HCT116 (cell line): ENCODE measurements at regions not wholly inside any gene's neighbourhood (a gene's known extent, or its start where the extent isn't known, plus 50 kb on each side); places are given as distances from the start of the nearest gene placed in this dataset.
"Not testable (repeated sequence)": the region's sequence is repeated elsewhere in the genome, so short reads cannot be mapped to it uniquely, and the experiment has no call there.

ENCODE experiments used
- ATAC-seq: fragments of 200-7000 bp; cut with Tn5 transposase; 2 replicates; pipeline ENCODE4 v1.9.1; 2020; ENCODE audit warnings: mild to moderate bottlenecking, moderate library complexity
- BruUV-seq: library from RNA; stranded (reverse); fragments of 400-500 nt; replicated peaks from 2 replicates; lab custom pipeline; 2021; lab: Mats Ljungman, UMichigan
- CTCF ChIA-PET: fragments of 300-600 bp; sonication (Branson Sonifier 250); formaldehyde crosslinking; loops from one replicate; lab custom pipeline; 2021; ENCODE audit warnings: antibody characterized with exemption; lab: Charles Lee
- POLR2A ChIA-PET: fragments of 300-600, 350-600 bp; sonication (Branson Sonifier 250); formaldehyde crosslinking; loops from one replicate; lab custom pipeline; 2021; ENCODE audit warnings: antibody characterized with exemption; lab: Charles Lee
- RAD21 ChIA-PET, 2 experiments: fragments of 300-600 bp; sonication (Branson Sonifier 250); formaldehyde crosslinking; loops; one replicate each; lab custom pipeline; 2023; ENCODE audit warnings: low total read pairs in 2 of 2; ENCODE audit not compliant: uncharacterized antibody in 2 of 2, unreplicated experiment in 2 of 2, low non-redundant PET in 1 of 2; lab: Charles Lee
- DNase-seq: peaks from one replicate; pipeline ENCODE4 v3.0.0-alpha.2; 2010; ENCODE audit warnings: low read depth, low spot score
- H2AFZ ChIP-seq: fragments of 200-600 bp; shearing (Covaris generic), sonication (generic); 2 replicates; pipeline ENCODE4 v1.6.1; 2017; ENCODE audit warnings: low read depth, mixed run types, mixed read lengths, antibody characterized with exemption, low read length; ENCODE audit not compliant: poor library complexity, severe bottlenecking
- H3K27ac ChIP-seq: 2 replicates; pipeline ENCODE4 v1.5.1; 2012; ENCODE audit warnings: low read depth, low read length
- H3K27me3 ChIP-seq: fragments of 200-600 bp; sonication (generic); 2 replicates; pipeline ENCODE4 v1.6.1; 2016; ENCODE audit warnings: mixed run types, low read length, mixed read lengths; ENCODE audit not compliant: insufficient read depth
- H3K36me3 ChIP-seq, 2 experiments: fragments of 200-500 bp in 1 of 2; fragments of 200-600 bp in 1 of 2; sonication (Bioruptor generic) in 1 of 2; sonication (generic) in 1 of 2; 2 replicates each; pipeline versions ENCODE4 v1.5.1 to v1.6.1; 2014 to 2016; ENCODE audit warnings: low read length in 2 of 2, inconsistent platforms in 1 of 2, mixed read lengths in 1 of 2, mixed run types in 1 of 2; ENCODE audit not compliant: insufficient read depth in 2 of 2, control insufficient read depth in 1 of 2
- H3K4me1 ChIP-seq, 2 experiments: fragments of 200-600 bp in 1 of 2; sonication (generic) in 1 of 2; 2 replicates each; pipeline versions ENCODE4 v1.5.1 to v1.6.1; 2012 to 2017; ENCODE audit warnings: low read length in 2 of 2, inconsistent platforms in 1 of 2, mild to moderate bottlenecking in 1 of 2, mixed read lengths in 1 of 2, mixed run types in 1 of 2, moderate library complexity in 1 of 2; ENCODE audit not compliant: insufficient read depth in 2 of 2, control insufficient read depth in 1 of 2
- H3K4me2 ChIP-seq: fragments of 200-600 bp; sonication (generic); 2 replicates; pipeline ENCODE4 v1.6.1; 2017; ENCODE audit warnings: mixed run types, low read length, mixed read lengths
- H3K4me3 ChIP-seq, 2 experiments: fragments of 200-600 bp in 1 of 2; sonication (generic) in 1 of 2; replicated peaks in 1 of 2; 2 replicates each; pipeline ENCODE4 v1.5.1; 2011 to 2016; ENCODE audit warnings: low read length in 2 of 2, control low read depth in 1 of 2, low read depth in 1 of 2, mild to moderate bottlenecking in 1 of 2, mixed read lengths in 1 of 2, mixed run types in 1 of 2
- H3K79me2 ChIP-seq: fragments of 200-600 bp; sonication (generic); 2 replicates; pipeline ENCODE4 v1.6.1; 2017; ENCODE audit warnings: mild to moderate bottlenecking, mixed run types, low read length, moderate library complexity, mixed read lengths; ENCODE audit not compliant: insufficient read depth
- H3K9ac ChIP-seq: fragments of 200-600 bp; sonication (generic); 2 replicates; pipeline ENCODE4 v1.6.1; 2016; ENCODE audit warnings: low read length, mixed read lengths
- H3K9me2 ChIP-seq: fragments of 200-600 bp; sonication (generic), shearing (Covaris generic); 2 replicates; pipeline ENCODE4 v1.6.1; 2017; ENCODE audit warnings: mixed run types, mild to moderate bottlenecking, moderate library complexity; ENCODE audit not compliant: insufficient read depth
- H3K9me3 ChIP-seq, 2 experiments: fragments of 200-500 bp in 1 of 2; fragments of 200-600 bp in 1 of 2; sonication (Bioruptor generic) in 1 of 2; sonication (generic) in 1 of 2; 2 replicates each; pipeline ENCODE4 v1.6.1; 2014 to 2017; ENCODE audit warnings: low read length in 2 of 2, mixed read lengths in 2 of 2, inconsistent platforms in 1 of 2, low read depth in 1 of 2, mild to moderate bottlenecking in 1 of 2, mixed run types in 1 of 2, moderate library complexity in 1 of 2; ENCODE audit not compliant: control insufficient read depth in 1 of 2, insufficient read depth in 1 of 2
- H4K20me1 ChIP-seq: fragments of 200-600 bp; sonication (generic), shearing (Covaris generic); 2 replicates; pipeline ENCODE4 v1.6.1; 2017; ENCODE audit warnings: mixed run types, mild to moderate bottlenecking, moderate library complexity; ENCODE audit not compliant: insufficient read depth
- ATF3 ChIP-seq: IDR thresholded peaks from 2 replicates; pipeline ENCODE4 v1.6.1; 2012
- CBX3 ChIP-seq: IDR thresholded peaks from 2 replicates; pipeline ENCODE4 v1.6.1; 2012; ENCODE audit warnings: low read depth
- CEBPB ChIP-seq: IDR thresholded peaks from 2 replicates; pipeline ENCODE4 v1.6.1; 2012; ENCODE audit warnings: low read depth
- EGR1 ChIP-seq: IDR thresholded peaks from 2 replicates; pipeline ENCODE4 v1.6.1; 2012; ENCODE audit warnings: low read depth
- ELF1 ChIP-seq: IDR thresholded peaks from 2 replicates; pipeline ENCODE4 v1.6.1; 2012; ENCODE audit warnings: low read depth, borderline replicate concordance
- EZH2phosphoT487 ChIP-seq: fragments of 200-600 bp; IDR thresholded peaks from 2 replicates; pipeline ENCODE4 v1.6.1; 2018; ENCODE audit warnings: antibody characterized with exemption, borderline replicate concordance
- FOSL1 ChIP-seq: IDR thresholded peaks from 2 replicates; pipeline ENCODE4 v1.6.1; 2012; ENCODE audit warnings: low read depth
- JUND ChIP-seq: IDR thresholded peaks from 2 replicates; pipeline ENCODE4 v1.6.1; 2012
- MAX ChIP-seq: IDR thresholded peaks from 2 replicates; pipeline ENCODE4 v1.6.1; 2012
- POLR2AphosphoS5 ChIP-seq: IDR thresholded peaks from 2 replicates; pipeline ENCODE4 v1.6.1; 2011; ENCODE audit warnings: mild to moderate bottlenecking, low read depth, low read length, moderate library complexity
- SIN3A ChIP-seq: IDR thresholded peaks from 2 replicates; pipeline ENCODE4 v1.6.1; 2012; ENCODE audit warnings: low read depth
- SP1 ChIP-seq: IDR thresholded peaks from 2 replicates; pipeline ENCODE4 v1.6.1; 2012; ENCODE audit warnings: low read depth
- SRF ChIP-seq: IDR thresholded peaks from 2 replicates; pipeline ENCODE4 v1.6.1; 2012; ENCODE audit warnings: low read depth
- TCF7L2 ChIP-seq: IDR thresholded peaks from 2 replicates; pipeline ENCODE4 v1.7.0; 2011; ENCODE audit warnings: borderline replicate concordance, inconsistent platforms; ENCODE audit not compliant: insufficient read depth, insufficient read length; ENCODE audit errors: extremely low read depth
- YY1 ChIP-seq: IDR thresholded peaks from 2 replicates; pipeline ENCODE4 v1.6.1; 2011; ENCODE audit warnings: low read length, low read depth, moderate library complexity, mild to moderate bottlenecking; ENCODE audit not compliant: insufficient replicate concordance; ENCODE audit errors: extremely low read depth
- ZBTB33 ChIP-seq: IDR thresholded peaks from 2 replicates; pipeline ENCODE4 v1.6.1; 2011; ENCODE audit warnings: mild to moderate bottlenecking, low read length, moderate library complexity; ENCODE audit not compliant: insufficient replicate concordance; ENCODE audit errors: extremely low read depth
- ZFX ChIP-seq: fragments of 450-650 bp; IDR thresholded peaks from 2 replicates; pipeline ENCODE4 v1.6.1; 2017
- ZNF274 ChIP-seq: fragments of 200-500 bp; sonication (Bioruptor generic); IDR thresholded peaks from 2 replicates; pipeline ENCODE4 v1.6.1; 2014; ENCODE audit warnings: mild to moderate bottlenecking, low read depth, low read length, inconsistent platforms
- intact Hi-C: fragments of 100-400 bp; cut with micrococcal nuclease; formaldehyde crosslinking; loops from 2 replicates; pipeline ENCODE4 v1.10.0; 2022
- TF ChIP-seq, protein P1 (sequence below): IDR thresholded peaks from 2 replicates; pipeline ENCODE4 v1.6.1; 2012; ENCODE audit warnings: low read depth

- Histone ChIP-seq H3K27me3 (no peaks in the 10 kb centered on the region), H3K4me2 (no peak overlapping the region), H3K9me3 (peaks cover 0 to 23% of the 10 kb centered on the region in 2 experiments; a peak in 2 of 4 replicates), H3K4me3 (no peak overlapping the region), H3K27ac (no peak overlapping the region), H4K20me1 (no peaks in the 10 kb centered on the region), H3K4me1 (no peaks in the 10 kb centered on the region), H2AFZ (no peak overlapping the region), H3K9me2 (no peaks in the 10 kb centered on the region), H3K9ac (no peak overlapping the region), H3K79me2 (no peaks in the 10 kb centered on the region), H3K36me3 (no peaks in the 10 kb centered on the region)
- TF ChIP-seq, protein P1, sequence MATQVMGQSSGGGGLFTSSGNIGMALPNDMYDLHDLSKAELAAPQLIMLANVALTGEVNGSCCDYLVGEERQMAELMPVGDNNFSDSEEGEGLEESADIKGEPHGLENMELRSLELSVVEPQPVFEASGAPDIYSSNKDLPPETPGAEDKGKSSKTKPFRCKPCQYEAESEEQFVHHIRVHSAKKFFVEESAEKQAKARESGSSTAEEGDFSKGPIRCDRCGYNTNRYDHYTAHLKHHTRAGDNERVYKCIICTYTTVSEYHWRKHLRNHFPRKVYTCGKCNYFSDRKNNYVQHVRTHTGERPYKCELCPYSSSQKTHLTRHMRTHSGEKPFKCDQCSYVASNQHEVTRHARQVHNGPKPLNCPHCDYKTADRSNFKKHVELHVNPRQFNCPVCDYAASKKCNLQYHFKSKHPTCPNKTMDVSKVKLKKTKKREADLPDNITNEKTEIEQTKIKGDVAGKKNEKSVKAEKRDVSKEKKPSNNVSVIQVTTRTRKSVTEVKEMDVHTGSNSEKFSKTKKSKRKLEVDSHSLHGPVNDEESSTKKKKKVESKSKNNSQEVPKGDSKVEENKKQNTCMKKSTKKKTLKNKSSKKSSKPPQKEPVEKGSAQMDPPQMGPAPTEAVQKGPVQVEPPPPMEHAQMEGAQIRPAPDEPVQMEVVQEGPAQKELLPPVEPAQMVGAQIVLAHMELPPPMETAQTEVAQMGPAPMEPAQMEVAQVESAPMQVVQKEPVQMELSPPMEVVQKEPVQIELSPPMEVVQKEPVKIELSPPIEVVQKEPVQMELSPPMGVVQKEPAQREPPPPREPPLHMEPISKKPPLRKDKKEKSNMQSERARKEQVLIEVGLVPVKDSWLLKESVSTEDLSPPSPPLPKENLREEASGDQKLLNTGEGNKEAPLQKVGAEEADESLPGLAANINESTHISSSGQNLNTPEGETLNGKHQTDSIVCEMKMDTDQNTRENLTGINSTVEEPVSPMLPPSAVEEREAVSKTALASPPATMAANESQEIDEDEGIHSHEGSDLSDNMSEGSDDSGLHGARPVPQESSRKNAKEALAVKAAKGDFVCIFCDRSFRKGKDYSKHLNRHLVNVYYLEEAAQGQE: no peak
- TF ChIP-seq ZNF274 (no peak), ATF3 (no peak), TCF7L2 (no peak), FOSL1 (no peak), EZH2phosphoT487 (no peak), SIN3A (no peak), MAX (no peak), ELF1 (no peak), SP1 (no peak), EGR1 (no peak), ZBTB33 (no peak), POLR2AphosphoS5 (no peak), CBX3 (no peak), SRF (no peak), CEBPB (no peak), ZFX (no peak), YY1 (no peak), JUND (no peak)
- RAD21 ChIA-PET: no interaction called here
- ATAC-seq: no peak
- BruUV-seq: no TSS peak
- POLR2A ChIA-PET: no interaction called here
- CTCF ChIA-PET: no interaction called here
- no peak for DNase-seq
- intact Hi-C loops: no loop called here
Measured at GRCh38 chr12:127810041-127810440, 456.9 kb upstream of the TMEM132C start.

DNA sequence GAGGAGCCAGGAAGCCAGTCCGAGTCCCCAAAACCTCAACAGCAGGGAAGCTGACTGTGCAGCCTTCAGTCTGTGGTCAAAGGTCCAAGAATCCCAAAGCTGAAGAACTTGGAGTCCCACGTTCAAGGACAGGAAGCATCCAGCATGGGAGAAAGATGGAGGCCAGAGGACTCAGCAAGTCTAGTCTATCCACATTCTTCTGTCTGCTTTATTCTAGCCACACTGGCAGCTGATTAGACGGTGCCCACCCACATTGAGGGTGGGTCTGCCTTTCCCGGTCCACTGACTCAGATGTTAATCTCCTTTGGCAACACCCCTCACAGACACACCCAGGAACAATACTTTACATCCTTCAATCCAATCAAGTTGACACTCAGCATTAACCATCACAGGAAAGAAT lies 456.5 kb upstream of the TMEM132C start:
- H3K4me3 ChIP-seq, H4K20me1 ChIP-seq, POLR2A ChIA-PET, H3K9ac ChIP-seq, ATAC-seq, H3K79me2 ChIP-seq, CTCF ChIA-PET, H3K4me2 ChIP-seq, H3K4me1 ChIP-seq, H3K36me3 ChIP-seq, H3K9me2 ChIP-seq, BruUV-seq, H3K27me3 ChIP-seq, RAD21 ChIA-PET, H3K27ac ChIP-seq, H2AFZ ChIP-seq, intact Hi-C loops, DNase-seq: not testable (repeated sequence)
- peaks cover 0 to 22% of the 10 kb centered on the region in 2 experiments; a peak in 2 of 4 replicates for H3K9me3 ChIP-seq
